Thyroid gland (tissue), 4 donors: ENCODE measurements at regions not wholly inside any gene's neighbourhood (a gene's known extent, or its start where the extent isn't known, plus 50 kb on each side); places are given as distances from the start of the nearest gene placed in this dataset.

Source experiments
- POLR2A ChIP-seq, 2 donors: fragments of 450-650 bp; IDR thresholded peaks; one replicate each; pipeline ENCODE4 v1.6.1; 2017; ENCODE audit warnings: antibody characterized with exemption in 2 of 2, mild to moderate bottlenecking in 2 of 2, moderate library complexity in 1 of 2
- TF ChIP-seq, protein P1 (sequence below), 6 experiments: fragments of 200-600 bp in 3 of 6; fragments of 450-650 bp in 3 of 6; sonication (generic) in 3 of 6; IDR thresholded peaks; one replicate each; pipeline ENCODE4 v1.5.1; 2016 to 2019; ENCODE audit warnings: antibody characterized with exemption in 6 of 6, mild to moderate bottlenecking in 2 of 6, inconsistent platforms in 1 of 6, moderate library complexity in 1 of 6

DNA sequence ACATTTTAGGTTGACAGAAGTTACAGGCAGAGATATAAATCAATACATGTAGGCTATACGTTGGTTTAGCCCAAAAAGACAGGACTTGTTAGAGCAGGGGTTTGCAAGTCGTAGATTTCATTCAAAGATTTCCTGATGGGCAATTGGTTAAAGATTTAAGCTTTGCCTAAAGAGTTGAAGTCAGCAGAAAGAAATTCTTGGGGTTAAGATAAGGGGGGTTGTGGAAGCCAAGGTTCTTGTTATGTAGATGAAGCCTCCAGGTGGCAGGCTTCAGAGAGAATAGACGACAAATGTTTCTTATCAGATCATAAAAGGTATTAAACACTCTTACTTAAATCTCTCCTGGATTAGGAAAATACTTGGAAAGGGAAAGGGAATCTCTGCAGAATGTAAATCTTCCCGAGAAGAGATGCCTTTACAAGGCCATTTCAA lies 510.8 kb downstream of the TMTC2 start:
- TF ChIP-seq, protein P1, sequence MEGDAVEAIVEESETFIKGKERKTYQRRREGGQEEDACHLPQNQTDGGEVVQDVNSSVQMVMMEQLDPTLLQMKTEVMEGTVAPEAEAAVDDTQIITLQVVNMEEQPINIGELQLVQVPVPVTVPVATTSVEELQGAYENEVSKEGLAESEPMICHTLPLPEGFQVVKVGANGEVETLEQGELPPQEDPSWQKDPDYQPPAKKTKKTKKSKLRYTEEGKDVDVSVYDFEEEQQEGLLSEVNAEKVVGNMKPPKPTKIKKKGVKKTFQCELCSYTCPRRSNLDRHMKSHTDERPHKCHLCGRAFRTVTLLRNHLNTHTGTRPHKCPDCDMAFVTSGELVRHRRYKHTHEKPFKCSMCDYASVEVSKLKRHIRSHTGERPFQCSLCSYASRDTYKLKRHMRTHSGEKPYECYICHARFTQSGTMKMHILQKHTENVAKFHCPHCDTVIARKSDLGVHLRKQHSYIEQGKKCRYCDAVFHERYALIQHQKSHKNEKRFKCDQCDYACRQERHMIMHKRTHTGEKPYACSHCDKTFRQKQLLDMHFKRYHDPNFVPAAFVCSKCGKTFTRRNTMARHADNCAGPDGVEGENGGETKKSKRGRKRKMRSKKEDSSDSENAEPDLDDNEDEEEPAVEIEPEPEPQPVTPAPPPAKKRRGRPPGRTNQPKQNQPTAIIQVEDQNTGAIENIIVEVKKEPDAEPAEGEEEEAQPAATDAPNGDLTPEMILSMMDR (IDR thresholded peaks at IDR 0.05): no peak
- no peak for TF ChIP-seq POLR2A (IDR thresholded peaks at IDR 0.05)
